ENCODE measurements at regions not wholly inside any gene's neighbourhood (a gene's known extent, or its start where the extent isn't known, plus 50 kb on each side); places are given as distances from the start of the nearest gene placed in this dataset.
"Not testable (repeated sequence)": the region's sequence is repeated elsewhere in the genome, so short reads cannot be mapped to it uniquely, and the experiment has no call there.

- DNase-seq (ENCODE audit: low read depth in 4 of 4, low spot score in 3 of 4) = no peak
Measured at GRCh38 chr9:26789959-26790358, 102.6 kb downstream of the CAAP1 start.

DNA sequence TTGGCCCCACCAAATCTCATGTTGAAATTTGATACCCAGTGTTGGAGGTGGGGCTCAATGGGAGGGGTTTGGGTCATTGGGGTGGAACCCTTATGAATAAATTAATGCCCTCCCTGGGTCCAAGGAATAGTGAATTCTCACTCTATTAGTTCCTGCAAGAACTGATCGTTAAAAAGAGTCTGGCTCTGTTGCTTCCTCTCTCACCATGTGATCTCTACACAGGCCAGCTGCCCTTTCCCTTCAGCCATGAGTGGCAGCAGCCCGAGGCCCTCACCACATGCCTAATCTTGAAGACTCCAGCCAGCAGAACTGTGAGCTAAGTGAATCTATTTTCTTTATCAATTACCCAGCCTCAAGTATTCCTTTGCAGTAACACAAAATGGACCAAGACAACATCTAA lies 106.0 kb downstream of the CAAP1 start:
- DNase-seq (ENCODE audit: low read depth in 4 of 4, low spot score in 3 of 4) = no peak

DNA sequence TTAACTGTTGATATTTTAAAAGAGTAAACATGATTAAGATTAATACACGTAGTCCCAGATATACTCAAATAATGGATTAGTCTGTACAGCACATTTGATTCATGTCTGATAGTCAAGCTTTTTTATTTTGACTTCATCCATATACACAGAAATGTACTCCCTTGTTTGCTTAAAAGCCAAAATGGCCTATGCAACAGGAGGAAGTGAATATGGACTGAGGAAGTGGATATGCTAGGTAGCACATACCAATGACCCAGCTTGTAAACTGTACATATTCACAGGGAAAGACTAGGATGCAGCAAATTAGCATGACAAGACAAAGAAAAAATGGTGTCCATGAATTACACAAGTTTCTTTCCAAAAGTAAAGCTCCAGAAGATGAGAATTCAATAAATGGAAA lies 109.7 kb downstream of the CAAP1 start:
- no peak for DNase-seq (ENCODE audit: low read depth in 4 of 4, low spot score in 3 of 4)

DNA sequence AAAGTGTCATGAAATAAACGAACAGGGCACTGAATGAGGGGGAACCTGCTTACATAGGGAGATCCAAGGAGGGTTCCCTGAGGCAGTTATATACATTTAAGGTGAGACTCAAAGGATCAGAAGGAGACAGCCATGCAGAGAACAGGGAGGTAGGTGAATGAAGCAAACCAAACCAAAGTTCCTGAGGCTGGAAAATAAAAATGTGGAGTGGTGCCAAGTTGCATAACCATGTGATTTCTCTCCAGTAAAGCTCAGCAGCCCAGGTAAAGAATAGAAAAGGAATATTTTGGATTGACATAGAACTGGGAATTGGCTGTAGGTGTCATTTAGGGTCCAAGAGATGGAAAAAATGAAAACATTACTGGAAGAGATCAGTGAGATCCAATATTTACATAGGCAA lies 110.7 kb downstream of the CAAP1 start:
- DNase-seq (ENCODE audit: low read depth in 4 of 4, low spot score in 3 of 4) = no peak

- DNase-seq (ENCODE audit: low read depth in 4 of 4, low spot score in 3 of 4) = not testable (repeated sequence)
Measured at GRCh38 chr9:26780307-26780706, 112.3 kb downstream of the CAAP1 start.

DNA sequence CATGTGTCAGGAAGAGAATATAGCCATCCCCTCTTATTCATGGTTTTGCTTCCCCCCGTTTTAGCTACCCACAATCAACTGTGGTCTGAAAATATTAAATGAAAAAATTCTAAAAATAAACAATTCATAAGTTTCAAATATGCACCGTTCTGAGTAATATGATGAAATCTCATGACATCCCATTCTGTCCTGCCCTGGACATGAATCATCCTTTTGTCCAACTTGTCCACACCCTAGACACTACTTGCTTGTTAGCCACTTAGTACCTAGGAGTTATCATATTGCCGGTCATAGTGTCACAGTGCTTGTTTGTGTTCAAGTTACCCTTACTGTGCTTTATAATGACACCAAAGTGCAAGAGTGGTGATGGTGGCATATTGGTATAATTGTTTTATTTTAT lies 113.5 kb downstream of the CAAP1 start:
- no peak for DNase-seq (ENCODE audit: low read depth in 4 of 4, low spot score in 3 of 4)

- DNase-seq (ENCODE audit: low read depth in 4 of 4, low spot score in 3 of 4) = no peak
Measured at GRCh38 chr9:26775391-26775790, 117.2 kb downstream of the CAAP1 start.

- no peak for DNase-seq (ENCODE audit: low read depth in 4 of 4, low spot score in 3 of 4)
Measured at GRCh38 chr9:26773056-26773455, 119.5 kb downstream of the CAAP1 start.

DNA sequence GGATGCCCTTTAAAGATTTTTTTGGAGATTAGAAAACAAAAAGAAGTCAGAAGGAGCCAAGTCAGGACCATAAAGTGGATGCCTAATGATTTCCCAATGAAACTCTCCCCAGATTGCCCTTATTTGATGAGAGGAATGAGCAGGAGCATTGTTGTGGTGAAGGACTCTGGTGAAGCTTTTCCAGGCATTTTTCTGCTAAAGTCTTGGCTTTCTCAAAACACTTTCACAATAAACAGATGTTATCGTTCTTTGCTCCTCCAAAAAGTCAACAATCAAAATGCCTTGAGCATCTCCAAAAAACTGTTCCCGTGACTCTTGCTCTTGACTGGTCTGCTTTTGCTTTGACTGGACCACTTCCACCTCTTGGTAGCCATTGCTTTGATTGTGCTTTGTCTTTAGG lies 121.8 kb downstream of the CAAP1 start:
- no peak for DNase-seq (ENCODE audit: low read depth in 4 of 4, low spot score in 3 of 4)

DNA sequence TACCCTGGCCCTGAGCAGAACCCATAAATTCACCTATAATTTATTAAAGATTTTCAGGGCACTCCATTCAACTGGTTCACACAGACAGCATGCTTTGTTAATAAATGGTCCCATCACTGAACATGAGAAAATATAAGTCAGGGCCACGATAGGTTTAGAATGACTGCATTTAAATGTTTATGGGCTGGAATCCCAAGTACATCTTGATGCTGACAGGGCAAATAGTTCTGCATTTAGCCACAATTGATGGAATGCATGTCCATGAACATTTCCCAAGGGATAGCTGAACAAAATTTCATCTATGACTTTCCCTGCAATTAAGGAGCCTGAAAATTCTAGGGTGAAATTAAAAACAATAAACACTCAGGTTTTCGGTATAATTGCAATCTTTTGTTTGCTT lies 124.5 kb downstream of the CAAP1 start:
- no peak for DNase-seq (ENCODE audit: low read depth in 4 of 4, low spot score in 3 of 4)

- no peak for DNase-seq (ENCODE audit: low read depth in 4 of 4, low spot score in 3 of 4)
Measured at GRCh38 chr9:26760675-26761074, 131.9 kb downstream of the CAAP1 start.

DNA sequence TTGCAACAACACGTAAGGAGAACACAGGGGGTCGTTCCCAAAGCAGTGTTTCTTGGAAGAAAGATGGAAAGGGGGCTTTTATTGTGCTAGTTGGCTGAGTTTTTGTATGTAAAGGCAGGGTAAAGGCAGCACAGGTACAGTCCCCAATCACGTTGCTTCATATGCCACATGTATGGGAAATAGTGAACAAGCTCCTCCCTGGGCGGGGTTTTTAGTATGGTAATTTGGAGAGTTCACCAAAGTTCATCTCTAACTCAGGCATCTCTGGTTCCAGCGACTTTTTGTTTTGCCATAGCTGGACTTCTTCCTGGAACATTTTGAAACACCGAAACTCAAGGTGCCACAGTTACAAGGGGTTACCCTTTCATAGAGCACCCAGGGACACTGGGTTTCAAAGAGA lies 133.9 kb downstream of the CAAP1 start:
- DNase-seq (ENCODE audit: low read depth in 4 of 4, low spot score in 3 of 4) = no peak

DNA sequence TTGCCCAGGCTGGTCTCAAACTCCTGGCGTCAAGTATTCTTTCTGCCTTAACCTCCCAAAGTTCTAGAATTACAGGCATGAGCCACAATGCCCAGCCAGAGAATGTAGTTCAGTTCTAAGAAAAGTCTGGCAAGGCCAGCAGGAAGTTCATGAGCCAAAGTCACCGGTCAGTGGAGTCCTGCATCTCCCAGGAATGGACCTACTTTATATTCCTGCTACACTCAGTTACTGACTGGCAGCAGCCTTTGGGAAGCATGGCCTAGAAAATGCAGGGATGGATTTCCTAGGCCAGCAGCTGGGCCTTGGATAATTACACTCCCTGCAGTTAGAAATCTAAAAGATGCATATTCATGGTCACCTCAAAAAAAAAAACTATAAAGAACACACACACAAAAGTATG lies 135.7 kb downstream of the CAAP1 start:
- no peak for DNase-seq (ENCODE audit: low read depth in 4 of 4, low spot score in 3 of 4)

GRCh38 chr9:26755476-26755875 lies 137.1 kb downstream of the CAAP1 start:
- no peak for DNase-seq (ENCODE audit: low read depth in 4 of 4, low spot score in 3 of 4)

- DNase-seq (ENCODE audit: low read depth in 4 of 4, low spot score in 3 of 4) = no peak
Measured at GRCh38 chr9:26754509-26755164, 138.0 kb downstream of the CAAP1 start.

DNA sequence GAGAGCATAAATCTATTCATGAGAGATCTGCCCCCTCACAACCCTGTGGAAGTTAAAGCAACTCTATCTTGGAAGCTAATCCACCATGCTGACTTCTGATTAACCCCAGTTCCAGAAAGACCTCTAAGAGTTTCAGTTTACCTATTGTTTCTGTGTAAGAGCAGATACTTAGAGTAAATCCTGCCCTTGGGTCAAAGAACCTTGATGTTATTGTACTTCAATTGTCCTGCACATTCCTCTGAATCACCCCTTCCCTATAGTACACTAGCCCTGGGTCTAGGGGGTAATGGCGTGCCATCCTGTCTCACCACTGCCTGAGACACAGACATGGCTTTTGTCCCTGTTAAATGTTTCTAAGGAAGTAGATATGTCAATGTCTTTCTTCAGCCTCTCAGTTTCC lies 138.6 kb downstream of the CAAP1 start:
- DNase-seq (ENCODE audit: low read depth in 4 of 4, low spot score in 3 of 4) = no peak

DNA sequence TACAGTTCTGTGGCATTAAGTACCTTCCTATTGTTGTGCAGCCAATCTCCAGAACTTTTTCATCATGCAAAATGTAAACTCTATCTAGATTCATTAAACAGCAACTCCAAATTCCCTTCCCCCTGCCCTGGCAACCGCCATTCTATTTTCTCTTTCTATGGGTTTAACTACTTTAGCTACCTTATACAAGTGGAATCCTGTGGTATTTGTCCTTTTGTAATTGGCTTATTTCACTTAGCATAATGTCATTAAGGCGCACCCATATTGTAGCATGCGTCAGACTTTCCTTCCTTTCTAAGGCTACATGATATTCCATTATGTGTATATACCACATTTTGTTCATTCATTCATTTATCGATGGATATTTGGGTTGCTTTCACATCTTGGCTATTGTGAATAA lies 142.4 kb downstream of the CAAP1 start:
- DNase-seq (ENCODE audit: low read depth in 4 of 4, low spot score in 3 of 4) = no peak

- DNase-seq (ENCODE audit: low read depth in 4 of 4, low spot score in 3 of 4) = no peak
Measured at GRCh38 chr9:26748449-26749058, 144.0 kb downstream of the CAAP1 start.

DNA sequence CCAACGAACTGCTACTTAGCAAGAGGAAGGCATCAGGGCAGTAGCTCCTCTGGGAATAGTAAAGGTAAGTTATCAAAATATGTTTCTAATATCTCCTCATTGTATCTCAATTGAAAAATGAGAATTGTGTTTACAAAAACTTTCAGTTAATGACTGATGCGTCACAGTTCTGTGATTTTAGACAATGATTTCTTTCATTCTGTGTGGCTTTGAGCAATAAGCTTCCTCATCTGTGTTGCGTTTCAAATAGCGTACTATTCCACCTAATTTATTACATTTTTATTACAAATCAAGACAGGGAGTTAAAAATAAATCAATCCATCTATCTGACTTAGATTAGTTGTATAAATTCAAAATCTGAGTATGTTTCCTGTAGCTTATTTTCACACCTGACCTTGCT lies 145.0 kb downstream of the CAAP1 start:
- no peak for DNase-seq (ENCODE audit: low read depth in 4 of 4, low spot score in 3 of 4)

DNA sequence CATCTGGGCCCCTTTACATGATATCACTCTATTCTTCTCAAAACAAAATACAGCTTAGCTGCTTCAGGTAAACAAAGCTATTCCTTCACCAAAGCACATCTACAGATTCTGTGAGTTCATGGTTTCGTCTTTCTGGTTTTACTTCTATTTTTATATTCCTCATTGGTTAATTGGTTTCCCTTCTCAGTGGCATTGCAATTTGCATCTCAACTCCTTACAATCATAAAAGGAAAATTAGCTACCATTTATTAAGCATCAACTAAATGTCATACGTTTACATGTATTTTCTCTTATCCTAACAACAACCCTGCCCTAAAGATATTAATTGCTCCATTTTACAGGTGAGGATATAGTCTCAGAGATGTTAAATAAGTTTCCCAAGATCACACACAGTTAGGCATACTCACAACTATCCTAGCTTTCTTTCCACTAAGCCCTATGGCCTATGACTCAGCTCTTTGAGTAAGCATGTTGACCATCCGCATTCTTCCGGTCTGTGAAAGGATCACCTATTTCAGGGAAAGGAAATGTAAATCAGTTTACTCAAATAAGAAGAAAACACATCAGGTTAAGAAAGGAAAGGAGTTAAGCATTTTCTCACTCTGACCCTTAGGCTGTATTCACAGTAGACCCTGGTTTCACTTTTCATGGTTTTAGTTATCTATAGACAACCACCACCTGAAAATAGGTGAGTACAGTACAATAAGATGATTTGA lies 146.1 kb downstream of the CAAP1 start:
- DNase-seq (ENCODE audit: low read depth in 4 of 4, low spot score in 3 of 4) = no peak

GRCh38 chr9:26745111-26745510 lies 147.5 kb downstream of the CAAP1 start:
- no peak for DNase-seq (ENCODE audit: low read depth in 4 of 4, low spot score in 3 of 4)
